GM23338 (cell line): ENCODE measurements at regions not wholly inside any gene's neighbourhood (a gene's known extent, or its start where the extent isn't known, plus 50 kb on each side); places are given as distances from the start of the nearest gene placed in this dataset.

Experiments used
- ATAC-seq: fragments of 200-7000 bp; cut with Tn5 transposase; 3 replicates; pipeline ENCODE4 v1.9.1; 2020
- DNase-seq: peaks from one replicate; pipeline ENCODE4 v3.0.0-alpha.2; 2015; ENCODE audit warnings: low spot score
- H2AFZ ChIP-seq: fragments of 200-600 bp; sonication (generic); 2 replicates; pipeline ENCODE4 v1.8.0; 2016; ENCODE audit warnings: antibody characterized with exemption, mild to moderate bottlenecking, moderate library complexity
- H3F3A ChIP-seq: fragments of 200-600 bp; sonication (generic); replicated peaks from 2 replicates; pipeline ENCODE4 v1.8.0; 2017; ENCODE audit warnings: antibody characterized with exemption, mixed run types, low read depth
- H3K27ac ChIP-seq: fragments of 200-600 bp; sonication (generic); 2 replicates; pipeline ENCODE4 v1.6.1; 2016; ENCODE audit warnings: low read depth
- H3K27me3 ChIP-seq: fragments of 200-600 bp; sonication (generic); 2 replicates; pipeline ENCODE4 v1.8.0; 2016; ENCODE audit warnings: mild to moderate bottlenecking, mixed run types, moderate library complexity; ENCODE audit not compliant: insufficient read depth
- H3K36me3 ChIP-seq: fragments of 200-600 bp; sonication (generic); 2 replicates; pipeline ENCODE4 v1.8.0; 2016; ENCODE audit warnings: mild to moderate bottlenecking; ENCODE audit not compliant: insufficient read depth
- H3K4me1 ChIP-seq: fragments of 200-600 bp; sonication (generic); 2 replicates; pipeline ENCODE4 v1.8.0; 2016; ENCODE audit warnings: mild to moderate bottlenecking, moderate library complexity; ENCODE audit not compliant: insufficient read depth
- H3K4me2 ChIP-seq: fragments of 200-600 bp; sonication (generic); 2 replicates; pipeline ENCODE4 v1.7.1; 2017; ENCODE audit warnings: mixed run types
- H3K4me3 ChIP-seq: fragments of 200-600 bp; sonication (generic); 2 replicates; pipeline ENCODE4 v1.6.1; 2016; ENCODE audit warnings: mixed run types
- H3K79me2 ChIP-seq: fragments of 200-600 bp; sonication (generic); replicated peaks from 2 replicates; pipeline ENCODE4 v1.8.0; 2017; ENCODE audit warnings: mild to moderate bottlenecking; ENCODE audit not compliant: insufficient read depth
- H3K9me2 ChIP-seq: fragments of 200-600 bp; sonication (generic); 2 replicates; pipeline ENCODE4 v1.8.0; 2017; ENCODE audit not compliant: insufficient read depth
- H4K20me1 ChIP-seq: fragments of 200-600 bp; sonication (generic); replicated peaks from 2 replicates; pipeline ENCODE4 v1.8.0; 2017; ENCODE audit warnings: mild to moderate bottlenecking; ENCODE audit not compliant: insufficient read depth
- H3K27ac Mint-ChIP-seq: 2 replicates; pipeline ENCODE4 v1.8.0; 2020; ENCODE audit warnings: inconsistent platforms, mild to moderate bottlenecking, moderate library complexity, mixed read lengths
- H3K27me3 Mint-ChIP-seq: 3 replicates; pipeline ENCODE4 v1.8.0; 2022; ENCODE audit warnings: low read depth, mild to moderate bottlenecking, moderate library complexity, mixed read lengths, inconsistent platforms; ENCODE audit not compliant: insufficient read depth, poor library complexity
- H3K36me3 Mint-ChIP-seq: 3 replicates; pipeline ENCODE4 v1.8.0; 2021; ENCODE audit warnings: low read depth, mild to moderate bottlenecking, inconsistent platforms, moderate library complexity, mixed read lengths
- H3K4me1 Mint-ChIP-seq: 3 replicates; pipeline ENCODE4 v1.8.0; 2020; ENCODE audit warnings: mild to moderate bottlenecking, inconsistent platforms, mixed read lengths
- H3K4me3 Mint-ChIP-seq: 3 replicates; pipeline ENCODE4 v1.8.0; 2021; ENCODE audit warnings: moderate library complexity, mild to moderate bottlenecking, inconsistent platforms, mixed read lengths
- H3K9me3 Mint-ChIP-seq: 3 replicates; pipeline ENCODE4 v1.8.0; 2020; ENCODE audit warnings: moderate library complexity, mild to moderate bottlenecking, inconsistent platforms, mixed read lengths
- CREB1 ChIP-seq: fragments of 250-450 bp; sonication (Bioruptor Pico); IDR thresholded peaks from 2 replicates; pipeline ENCODE4 v1.5.0; 2020; ENCODE audit warnings: low read depth, mild to moderate bottlenecking, moderate library complexity
- CTCF ChIP-seq, 2 experiments: fragments of 200-600 bp in 1 of 2; sonication (generic) in 1 of 2; conservative IDR thresholded peaks; 2 replicates each; pipeline versions ENCODE4 v1.5.1 to v1.6.1; 2016 to 2017; ENCODE audit warnings: antibody characterized with exemption in 2 of 2, low read depth in 2 of 2, mild to moderate bottlenecking in 2 of 2, moderate library complexity in 1 of 2
- ETS1 ChIP-seq: IDR thresholded peaks from 2 replicates; pipeline ENCODE4 v1.6.1; 2016; ENCODE audit warnings: antibody characterized with exemption
- EZH2 ChIP-seq: fragments of 200-600 bp; sonication (generic); IDR thresholded peaks from one replicate; pipeline ENCODE4 v1.8.0; 2017; ENCODE audit warnings: antibody characterized with exemption, mild to moderate bottlenecking, low read depth; ENCODE audit not compliant: unreplicated experiment
- EZH2phosphoT487 ChIP-seq: fragments of 200-600 bp; sonication (generic); IDR thresholded peaks from one replicate; pipeline ENCODE4 v1.8.1; 2018; ENCODE audit warnings: antibody characterized with exemption; ENCODE audit not compliant: unreplicated experiment
- JUNB ChIP-seq: IDR thresholded peaks from one replicate; pipeline ENCODE4 v1.6.1; 2016; ENCODE audit warnings: antibody characterized with exemption; ENCODE audit not compliant: unreplicated experiment
- NANOG ChIP-seq: IDR thresholded peaks from 2 replicates; pipeline ENCODE4 v1.6.1; 2016; ENCODE audit warnings: antibody characterized with exemption, borderline replicate concordance
- POLR2AphosphoS5 ChIP-seq: IDR thresholded peaks from 2 replicates; pipeline ENCODE4 v1.6.1; 2016; ENCODE audit warnings: antibody characterized with exemption, low read depth
- STAT1 ChIP-seq: IDR thresholded peaks from one replicate; pipeline ENCODE4 v1.6.1; 2016; ENCODE audit warnings: antibody characterized with exemption; ENCODE audit not compliant: unreplicated experiment
- ZNF114 ChIP-seq: fragments of 250-450 bp; sonication (Bioruptor Pico); IDR thresholded peaks from 2 replicates; pipeline ENCODE4 v1.5.0; 2020; ENCODE audit warnings: mild to moderate bottlenecking, moderate library complexity
- ZNF331 ChIP-seq: fragments of 250-450 bp; sonication (Bioruptor Pico); IDR thresholded peaks from 2 replicates; pipeline ENCODE4 v1.5.0; 2020; ENCODE audit warnings: low read depth, mild to moderate bottlenecking, moderate library complexity
- ZNF462 ChIP-seq: fragments of 250-450 bp; sonication (Bioruptor Pico); IDR thresholded peaks from 2 replicates; pipeline ENCODE4 v1.5.0; 2020; ENCODE audit warnings: mild to moderate bottlenecking, moderate library complexity

GRCh38 chr1:200329208-200329882 is 80.5 kb downstream of the ZNF281 start (continued):
- no peak for TF ChIP-seq STAT1
- no peak for TF ChIP-seq CREB1 (CRISPR knock-in tag)
- TF ChIP-seq ZNF331 (CRISPR knock-in tag), result no peak
- TF ChIP-seq CTCF (conservative IDR thresholded peaks at IDR 0.05; ENCODE audit: low read depth in 2 of 2), result no peak
- no peak for TF ChIP-seq POLR2AphosphoS5
- no peak for TF ChIP-seq ZNF114 (CRISPR knock-in tag)
- TF ChIP-seq JUNB, result no peak
- TF ChIP-seq EZH2phosphoT487, result no peak

GRCh38 chr1:200328379-200328778 is 81.5 kb downstream of the ZNF281 start:
- H3K9me3 Mint-ChIP-seq, result peaks cover 2% of the 10 kb centered on the region; the same call in 1 of the 3 replicates
- Histone ChIP-seq H3K4me3 (no peak overlapping the region), H3K27ac (no peak overlapping the region; the same call in 1 of the 2 replicates), H3K4me1 (peaks cover 27% of the 10 kb centered on the region), H4K20me1 (no peaks in the 10 kb centered on the region), H2AFZ (no peak overlapping the region), H3K36me3 (no peaks in the 10 kb centered on the region; the same call in 1 of the 2 replicates), H3K79me2 (no peaks in the 10 kb centered on the region), H3K27me3 (no peaks in the 10 kb centered on the region), H3F3A (peaks cover 5% of the 10 kb centered on the region; the same call in 1 of the 2 replicates), H3K9me2 (peaks cover 13% of the 10 kb centered on the region; the same call in 1 of the 2 replicates), H3K4me2 (peak overlapping the region; percentile 14; the same call in 1 of the 2 replicates)
- peaks cover 2% of the 10 kb centered on the region for H3K27me3 Mint-ChIP-seq
- no peak for ATAC-seq
- H3K4me1 Mint-ChIP-seq, result peaks cover 34% of the 10 kb centered on the region
- H3K4me3 Mint-ChIP-seq, result no peak overlapping the region
- peaks cover 9% of the 10 kb centered on the region; the same call in 2 of the 3 replicates for H3K36me3 Mint-ChIP-seq
- H3K27ac Mint-ChIP-seq, result no peak overlapping the region
- DNase-seq, result peak; percentile 51
- TF ChIP-seq EZH2, result no peak
- TF ChIP-seq ZNF462, result no peak
- no peak for TF ChIP-seq NANOG
- no peak for TF ChIP-seq ETS1
- no peak for TF ChIP-seq POLR2AphosphoS5
- TF ChIP-seq CTCF (conservative IDR thresholded peaks at IDR 0.05; ENCODE audit: low read depth in 2 of 2), result no peak
- TF ChIP-seq JUNB, result no peak
- TF ChIP-seq ZNF114 (CRISPR knock-in tag), result no peak
- TF ChIP-seq EZH2phosphoT487, result no peak
- no peak for TF ChIP-seq ZNF331 (CRISPR knock-in tag)
